CD14-positive monocyte (primary cell): ENCODE measurements at regions not wholly inside any gene's neighbourhood (a gene's known extent, or its start where the extent isn't known, plus 50 kb on each side); places are given as distances from the start of the nearest gene placed in this dataset.

Experiments used
- DNase-seq, 3 donors: peaks; one replicate each; pipeline ENCODE4 v3.0.0-alpha.2; 2011 to 2022
- H2AFZ ChIP-seq: 2 replicates; pipeline ENCODE4 v1.6.0; 2012; ENCODE audit warnings: mild to moderate bottlenecking, low read depth, low read length, inconsistent platforms; ENCODE audit not compliant: insufficient read depth, poor library complexity, severe bottlenecking
- H3K27ac ChIP-seq, 2 donors: 1 replicate in 1 of 2; 2 replicates in 1 of 2; pipeline ENCODE4 v1.5.1; 2012 to 2013; ENCODE audit warnings: low read length in 2 of 2, control low read depth in 1 of 2, inconsistent platforms in 1 of 2, low read depth in 1 of 2, mild to moderate bottlenecking in 1 of 2
- H3K27me3 ChIP-seq, 2 donors: one replicate each; pipeline versions ENCODE4 v1.6.0 to v1.6.1; 2011 to 2013; ENCODE audit warnings: low read length in 2 of 2; ENCODE audit not compliant: control insufficient read depth in 2 of 2, insufficient read depth in 2 of 2
- H3K36me3 ChIP-seq, 2 donors: replicated peaks in 1 of 2; 1 replicate in 1 of 2; 2 replicates in 1 of 2; pipeline versions ENCODE4 v1.5.1 to v1.6.1; 2012 to 2013; ENCODE audit warnings: low read length in 2 of 2, control low read depth in 1 of 2, inconsistent platforms in 1 of 2, mild to moderate bottlenecking in 1 of 2; ENCODE audit not compliant: insufficient read depth in 2 of 2, control insufficient read depth in 1 of 2
- H3K4me1 ChIP-seq, 2 donors: 1 replicate in 1 of 2; 2 replicates in 1 of 2; pipeline versions ENCODE4 v1.5.1 to v1.6.1; 2012 to 2013; ENCODE audit warnings: low read length in 2 of 2, control low read depth in 1 of 2, inconsistent platforms in 1 of 2, mild to moderate bottlenecking in 1 of 2, moderate library complexity in 1 of 2; ENCODE audit not compliant: insufficient read depth in 2 of 2, control insufficient read depth in 1 of 2
- H3K4me2 ChIP-seq: replicated peaks from 2 replicates; pipeline ENCODE3; 2012; ENCODE audit warnings: low read length, moderate library complexity, mild to moderate bottlenecking; ENCODE audit not compliant: poor library complexity, severe bottlenecking; ENCODE audit errors: extremely low read depth
- H3K4me3 ChIP-seq, 3 experiments: fragments of 200-600 bp in 1 of 3; sonication (generic) in 1 of 3; replicated peaks in 1 of 3; 1 replicate in 2 of 3; 2 replicates in 1 of 3; pipeline ENCODE4 v1.5.1; 2011 to 2013; ENCODE audit warnings: low read length in 3 of 3, mild to moderate bottlenecking in 3 of 3, control low read depth in 2 of 3, low read depth in 2 of 3, inconsistent platforms in 1 of 3, moderate library complexity in 1 of 3
- H3K79me2 ChIP-seq: 2 replicates; pipeline ENCODE4 v1.6.0; 2012; ENCODE audit warnings: mild to moderate bottlenecking, control low read depth, inconsistent platforms, low read length, moderate library complexity; ENCODE audit not compliant: insufficient read depth
- H3K9ac ChIP-seq: 2 replicates; pipeline ENCODE4 v1.6.0; 2017; ENCODE audit warnings: low read length, mild to moderate bottlenecking; ENCODE audit not compliant: insufficient read depth, poor library complexity, severe bottlenecking
- H3K9me3 ChIP-seq, 2 donors: replicated peaks in 1 of 2; 1 replicate in 1 of 2; 2 replicates in 1 of 2; pipeline versions ENCODE4 v1.5.1 to v1.6.1; 2012 to 2013; ENCODE audit warnings: low read length in 2 of 2, control low read depth in 1 of 2; ENCODE audit not compliant: control insufficient read depth in 1 of 2, insufficient read depth in 1 of 2
- H4K20me1 ChIP-seq: 2 replicates; pipeline ENCODE4 v1.6.0; 2012; ENCODE audit warnings: mild to moderate bottlenecking, low read length, control low read depth, moderate library complexity; ENCODE audit not compliant: insufficient read depth
- H3K27ac Mint-ChIP-seq, 7 donors: one replicate each; pipeline ENCODE4 v1.8.0; 2020; ENCODE audit warnings: mild to moderate bottlenecking in 7 of 7, mixed read lengths in 7 of 7, moderate library complexity in 6 of 7, inconsistent platforms in 2 of 7
- H3K27me3 Mint-ChIP-seq, 3 donors: one replicate each; pipeline ENCODE4 v1.8.0; 2021 to 2022; ENCODE audit warnings: low read depth in 3 of 3, mild to moderate bottlenecking in 3 of 3, mixed read lengths in 3 of 3, moderate library complexity in 3 of 3, inconsistent platforms in 1 of 3
- H3K36me3 Mint-ChIP-seq, 2 donors: one replicate each; pipeline ENCODE4 v1.8.0; 2020; ENCODE audit warnings: mixed read lengths in 2 of 2, inconsistent platforms in 1 of 2, mild to moderate bottlenecking in 1 of 2
- H3K4me1 Mint-ChIP-seq: one replicate; pipeline ENCODE4 v1.8.0; 2020; ENCODE audit warnings: mild to moderate bottlenecking, mixed read lengths
- H3K4me3 Mint-ChIP-seq, 2 donors: one replicate each; pipeline ENCODE4 v1.8.0; 2020; ENCODE audit warnings: mild to moderate bottlenecking in 2 of 2, mixed read lengths in 2 of 2, moderate library complexity in 1 of 2
- H3K9me3 Mint-ChIP-seq, 7 donors: one replicate each; pipeline ENCODE4 v1.8.0; 2020 to 2022; ENCODE audit warnings: mixed read lengths in 7 of 7, mild to moderate bottlenecking in 6 of 7, moderate library complexity in 6 of 7, inconsistent platforms in 2 of 7
- CTCF ChIP-seq: fragments of 200-600 bp; IDR thresholded peaks from one replicate; pipeline ENCODE4 v1.8.0; 2022; ENCODE audit warnings: antibody characterized with exemption, mild to moderate bottlenecking
- WGBS: methylation state at CpG from one replicate; pipeline ENCODE4 v1.1.5; 2013; ENCODE audit warnings: missing lambda C conversion rate; ENCODE audit not compliant: insufficient coverage; 5-methylcytosine and 5-hydroxymethylcytosine counted together
- intact Hi-C, 2 donors: fragments of 100-400 bp; cut with micrococcal nuclease; formaldehyde crosslinking; loops; one replicate each; pipeline versions ENCODE4 v1.15.0 to v1.15.1; 2023

- Histone ChIP-seq H3K4me3 (no peak overlapping the region), H4K20me1 (no peaks in the 10 kb centered on the region), H3K27me3 (no peaks in the 10 kb centered on the region), H3K36me3 (no peaks in the 10 kb centered on the region), H3K4me1 (no peaks in the 10 kb centered on the region), H3K9ac (no peak overlapping the region), H2AFZ (no peak overlapping the region), H3K27ac (no peak overlapping the region), H3K4me2 (no peak overlapping the region), H3K9me3 (no peaks in the 10 kb centered on the region), H3K79me2 (no peaks in the 10 kb centered on the region)
- intact Hi-C loops, result no loop called here
- Mint-ChIP-seq H3K27me3 (peaks cover 0 to 1% (median 0%) of the 10 kb centered on the region in 3 donors), H3K4me3 (no peak overlapping the region), H3K27ac (no peak overlapping the region), H3K4me1 (no peaks in the 10 kb centered on the region), H3K9me3 (peaks cover 0 to 3% (median 0%) of the 10 kb centered on the region in 7 donors), H3K36me3 (no peaks in the 10 kb centered on the region)
- no CpG with 5 or more reads among the region's 1 CpG for WGBS
- TF ChIP-seq CTCF, result no peak
- no peak for DNase-seq
Measured at GRCh38 chr5:106690585-106690984, 980.2 kb downstream of the EFNA5 start.

- Histone ChIP-seq H3K4me3 (no peak overlapping the region), H3K9me3 (no peaks in the 10 kb centered on the region), H3K27ac (no peak overlapping the region), H3K4me1 (no peaks in the 10 kb centered on the region), H3K9ac (no peak overlapping the region), H2AFZ (no peak overlapping the region), H3K27me3 (no peaks in the 10 kb centered on the region), H3K79me2 (no peaks in the 10 kb centered on the region), H4K20me1 (no peaks in the 10 kb centered on the region), H3K4me2 (no peak overlapping the region), H3K36me3 (no peaks in the 10 kb centered on the region)
- peaks cover 0 to 5% (median 4%) of the 10 kb centered on the region in 7 donors for H3K9me3 Mint-ChIP-seq
- no peak overlapping the region for H3K27ac Mint-ChIP-seq
- TF ChIP-seq CTCF, result no peak
- DNase-seq, result no peak
- H3K4me3 Mint-ChIP-seq, result no peak overlapping the region
- no peaks in the 10 kb centered on the region for H3K36me3 Mint-ChIP-seq
- no CpG with 5 or more reads among the region's 1 CpG for WGBS
- H3K4me1 Mint-ChIP-seq, result no peaks in the 10 kb centered on the region
- intact Hi-C loops, result no loop called here
- H3K27me3 Mint-ChIP-seq, result no peaks in the 10 kb centered on the region
Measured at GRCh38 chr5:106680330-106680729, 990.4 kb downstream of the EFNA5 start.
